ENCODE measurements at regions not wholly inside any gene's neighbourhood (a gene's known extent, or its start where the extent isn't known, plus 50 kb on each side); places are given as distances from the start of the nearest gene placed in this dataset.

GRCh38 chr12:115871714-115872113 lies 405.8 kb downstream of the MED13L start:
- Histone ChIP-seq H2AFZ (ENCODE audit: low read depth, low read length) (no peak overlapping the region), H3K9me2 (ENCODE audit: insufficient read depth, low read length) (no peaks in the 10 kb centered on the region), H3K4me2 (ENCODE audit: low read length) (no peak overlapping the region), H3K27ac (ENCODE audit: low read length) (no peak overlapping the region), H3K9me3 (ENCODE audit: low read length) (no peaks in the 10 kb centered on the region), H3K36me3 (ENCODE audit: insufficient read depth, low read length) (no peaks in the 10 kb centered on the region), H3K27me3 (ENCODE audit: insufficient read depth, low read depth, low read length) (no peaks in the 10 kb centered on the region), H3K79me2 (replicated peaks; ENCODE audit: insufficient read depth, low read length) (no peaks in the 10 kb centered on the region), H4K20me1 (ENCODE audit: insufficient read depth) (no peaks in the 10 kb centered on the region), H3K9ac (ENCODE audit: low read length) (no peak overlapping the region), H3K4me3 (ENCODE audit: low read length) (no peak overlapping the region), H3F3A (ENCODE audit: insufficient read depth, low read length, poor library complexity, severe bottlenecking) (no peaks in the 10 kb centered on the region)
- TF ChIP-seq TAF1 (IDR thresholded peaks at IDR 0.05; ENCODE audit: low read depth) (no peak), EP300 (conservative IDR thresholded peaks at IDR 0.05; ENCODE audit: poor library complexity, severe bottlenecking) (no peak), CTCF (IDR thresholded peaks at IDR 0.05; ENCODE audit: poor library complexity, severe bottlenecking) (peak; percentile 41), REST (IDR thresholded peaks at IDR 0.05; ENCODE audit: borderline replicate concordance) (no peak), RAD21 (conservative IDR thresholded peaks at IDR 0.05) (no peak), POLR2AphosphoS5 (IDR thresholded peaks at IDR 0.05) (no peak)

DNA sequence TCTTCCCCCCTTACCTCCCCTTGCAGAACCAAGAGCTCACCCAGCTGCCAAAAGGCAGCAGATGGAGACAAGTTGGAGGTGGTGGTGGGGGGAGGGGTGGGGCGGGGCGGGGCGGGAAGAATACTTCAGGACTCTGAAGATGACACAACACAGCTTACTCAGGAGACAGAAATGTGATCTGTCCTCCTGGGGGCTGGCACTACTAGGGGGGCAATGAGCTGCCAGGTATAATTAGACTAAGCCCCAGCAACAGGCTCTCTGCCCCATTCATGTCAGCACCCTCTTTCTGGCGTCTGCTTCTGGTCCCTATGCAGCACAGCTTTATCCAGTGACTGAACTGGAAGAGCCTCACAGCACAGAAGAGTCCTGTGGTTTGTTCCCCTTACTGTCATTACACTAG lies 407.0 kb downstream of the MED13L start:
- no peaks in the 10 kb centered on the region for H3K9me3 ChIP-seq (ENCODE audit: low read length)
- H3K4me3 ChIP-seq (ENCODE audit: low read length) = no peak overlapping the region
- TF ChIP-seq CTCF (IDR thresholded peaks at IDR 0.05; ENCODE audit: poor library complexity, severe bottlenecking) = no peak
- TF ChIP-seq SMC3 (conservative IDR thresholded peaks at IDR 0.05; ENCODE audit: poor library complexity) = no peak
- no peak for TF ChIP-seq REST (IDR thresholded peaks at IDR 0.05; ENCODE audit: borderline replicate concordance)
- TF ChIP-seq RAD21 (conservative IDR thresholded peaks at IDR 0.05) = no peak
- TF ChIP-seq MXI1 (conservative IDR thresholded peaks at IDR 0.05; ENCODE audit: poor library complexity, severe bottlenecking) = no peak
- TF ChIP-seq EZH2 (IDR thresholded peaks at IDR 0.05; ENCODE audit: borderline replicate concordance, insufficient read depth, low read length, poor library complexity, severe bottlenecking) = no peak
- H3K9me2 ChIP-seq (ENCODE audit: insufficient read depth, low read length) = no peaks in the 10 kb centered on the region
- H3K27me3 ChIP-seq (ENCODE audit: insufficient read depth, low read depth, low read length) = no peaks in the 10 kb centered on the region
- no peak overlapping the region for H3K4me2 ChIP-seq (ENCODE audit: low read length)
- H3K9ac ChIP-seq (ENCODE audit: low read length) = no peak overlapping the region
- no peak overlapping the region for H3K27ac ChIP-seq (ENCODE audit: low read length)
- no peaks in the 10 kb centered on the region for H3F3A ChIP-seq (ENCODE audit: insufficient read depth, low read length, poor library complexity, severe bottlenecking)
- no peaks in the 10 kb centered on the region for H4K20me1 ChIP-seq (ENCODE audit: insufficient read depth)
- H2AFZ ChIP-seq (ENCODE audit: low read depth, low read length) = no peak overlapping the region
- no peaks in the 10 kb centered on the region for H3K79me2 ChIP-seq (replicated peaks; ENCODE audit: insufficient read depth, low read length)
- H3K36me3 ChIP-seq (ENCODE audit: insufficient read depth, low read length) = no peaks in the 10 kb centered on the region
